Activated naive CD8-positive, alpha-beta T cell treated with anti-CD3 and anti-CD28 coated beads, Interleukin-2, amount 50 U/mL, for 24 hours (primary cell): ENCODE measurements at regions not wholly inside any gene's neighbourhood (a gene's known extent, or its start where the extent isn't known, plus 50 kb on each side); places are given as distances from the start of the nearest gene placed in this dataset.

Experiments used
- ATAC-seq: fragments of 150-1000 bp; cut with Tn5 transposase; one replicate; pipeline ENCODE4 v1.10.0; 2021
- DNase-seq: peaks from one replicate; pipeline ENCODE4 v3.0.0; 2021
- H3K27ac Mint-ChIP-seq: one replicate; pipeline ENCODE4 v1.8.0; 2021; ENCODE audit warnings: mild to moderate bottlenecking, mixed read lengths
- H3K27me3 Mint-ChIP-seq: one replicate; pipeline ENCODE4 v1.8.0; 2021; ENCODE audit warnings: mixed read lengths
- H3K36me3 Mint-ChIP-seq: one replicate; pipeline ENCODE4 v1.8.0; 2021; ENCODE audit warnings: low read depth, mixed read lengths
- H3K4me1 Mint-ChIP-seq: one replicate; pipeline ENCODE4 v1.8.0; 2021; ENCODE audit warnings: mixed read lengths
- H3K4me3 Mint-ChIP-seq: one replicate; pipeline ENCODE4 v1.8.0; 2021; ENCODE audit warnings: mild to moderate bottlenecking, moderate library complexity, mixed read lengths
- H3K9me3 Mint-ChIP-seq: one replicate; pipeline ENCODE4 v1.8.0; 2021; ENCODE audit warnings: mixed read lengths

DNA sequence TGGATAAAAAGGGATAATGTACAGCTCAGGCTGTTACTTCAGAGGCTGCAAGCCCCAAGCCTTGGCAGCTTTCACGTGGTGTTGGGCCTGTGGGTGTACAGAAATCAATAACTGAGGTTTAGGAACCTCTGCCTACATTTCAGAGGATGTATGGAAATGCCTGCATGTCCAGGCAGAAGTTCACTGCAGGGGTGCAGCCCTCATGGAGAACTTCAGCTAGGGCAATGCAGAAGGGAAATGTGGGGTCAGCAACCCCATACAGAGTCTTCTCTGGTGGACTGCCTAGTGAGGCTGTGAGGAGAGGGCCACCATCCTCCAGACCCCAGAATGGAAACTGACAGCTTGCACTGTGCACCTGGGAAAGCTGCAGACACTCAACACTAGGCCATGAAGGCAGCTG, 1350.3 kb downstream of the ROBO2 start:
- Mint-ChIP-seq H3K9me3 (peaks cover 25% of the 10 kb centered on the region), H3K36me3 (no peaks in the 10 kb centered on the region), H3K27ac (no peak overlapping the region), H3K27me3 (no peaks in the 10 kb centered on the region), H3K4me3 (no peak overlapping the region), H3K4me1 (no peaks in the 10 kb centered on the region)
- DNase-seq (no peak), ATAC-seq (no peak)

DNA sequence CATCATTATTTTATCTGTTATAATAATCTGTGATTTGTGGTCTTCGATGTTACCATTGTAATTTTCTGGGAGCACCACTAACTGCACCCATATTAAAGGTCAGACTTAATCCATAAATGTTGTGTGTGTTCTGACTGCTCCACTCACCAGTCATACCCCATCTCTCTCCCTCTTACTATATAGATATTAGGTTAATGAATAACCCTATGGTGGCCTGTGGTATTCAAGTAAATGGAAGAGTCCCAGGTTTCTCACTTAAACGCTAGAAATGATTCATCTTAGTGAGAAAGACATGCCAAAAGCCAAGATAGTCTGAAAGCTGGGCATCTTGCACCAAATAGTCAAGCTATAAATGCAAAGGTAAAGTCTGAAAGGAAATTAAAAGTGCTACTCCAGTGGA, 1358.5 kb downstream of the ROBO2 start:
- Mint-ChIP-seq H3K27me3 (no peaks in the 10 kb centered on the region), H3K9me3 (peaks cover 9% of the 10 kb centered on the region)
- ATAC-seq = no peak

DNA sequence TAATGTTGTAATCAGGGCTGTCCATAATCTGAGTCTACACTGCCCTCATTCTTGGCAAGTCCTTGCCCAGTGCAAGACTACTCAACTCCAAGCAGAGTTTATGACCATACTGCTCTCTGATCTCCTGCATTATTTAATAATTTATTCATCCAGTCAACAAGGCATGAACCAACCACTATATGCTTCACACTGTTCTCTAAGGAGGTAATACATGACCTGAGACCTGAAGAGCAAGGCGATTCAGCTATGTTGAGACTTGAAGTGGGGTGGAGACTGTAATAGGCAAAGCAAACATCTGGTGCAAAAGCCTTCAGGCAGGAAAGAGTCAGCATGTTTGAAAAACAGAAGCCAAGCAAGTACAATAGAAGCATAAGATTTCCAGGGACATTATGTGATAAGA, 1362.8 kb downstream of the ROBO2 start:
- Mint-ChIP-seq H3K27ac (no peak overlapping the region), H3K36me3 (no peaks in the 10 kb centered on the region), H3K4me3 (no peak overlapping the region), H3K4me1 (no peaks in the 10 kb centered on the region), H3K9me3 (no peaks in the 10 kb centered on the region), H3K27me3 (no peaks in the 10 kb centered on the region)
- DNase-seq (no peak), ATAC-seq (no peak)

More for the DNA sequence above, 1358.5 kb downstream of the ROBO2 start:
- no peak overlapping the region for H3K4me3 Mint-ChIP-seq
- no peak overlapping the region for H3K27ac Mint-ChIP-seq
- no peaks in the 10 kb centered on the region for H3K36me3 Mint-ChIP-seq
- no peak for DNase-seq
- H3K4me1 Mint-ChIP-seq = no peaks in the 10 kb centered on the region

DNA sequence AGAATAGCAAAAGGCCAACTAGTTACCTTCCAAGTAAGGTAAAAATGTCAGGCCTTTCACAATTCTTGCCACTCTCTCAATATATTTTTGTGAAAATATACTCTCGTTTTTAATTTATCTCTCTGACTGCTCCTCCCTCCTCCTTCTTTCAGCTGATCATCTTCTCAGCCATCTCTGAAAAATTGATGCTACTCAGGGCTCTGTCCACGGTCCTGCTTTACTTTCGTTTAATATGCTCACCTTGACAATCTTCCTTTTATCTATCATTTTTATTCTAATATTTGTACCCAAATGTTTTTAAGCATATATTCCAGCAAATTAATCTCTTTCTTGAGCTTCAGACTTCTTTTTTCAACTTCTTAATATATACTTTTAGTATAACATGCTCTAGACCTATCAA, 1362.1 kb downstream of the ROBO1 start:
- Mint-ChIP-seq H3K4me3 (no peak overlapping the region), H3K9me3 (peaks cover 5% of the 10 kb centered on the region), H3K27me3 (no peaks in the 10 kb centered on the region), H3K27ac (no peak overlapping the region), H3K36me3 (no peaks in the 10 kb centered on the region), H3K4me1 (no peaks in the 10 kb centered on the region)
- DNase-seq = no peak
- ATAC-seq = no peak

DNA sequence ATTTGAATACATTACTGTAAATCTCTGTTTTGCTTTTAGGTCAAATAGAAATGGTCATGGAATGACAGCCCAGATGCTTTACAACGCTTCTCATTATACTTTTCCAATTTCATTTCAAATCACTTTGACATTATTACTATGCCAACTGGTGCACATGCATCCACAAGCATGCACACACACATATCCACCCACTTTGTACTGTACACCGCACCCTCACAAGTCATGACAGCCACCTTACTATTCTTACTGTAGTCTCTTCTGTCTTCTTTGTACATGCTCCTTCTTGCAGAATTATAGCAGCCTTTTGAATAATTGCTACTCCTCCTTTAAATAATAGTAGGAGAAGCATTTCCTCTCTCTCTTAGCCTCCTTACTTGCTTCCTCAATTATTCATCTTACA, 1361.4 kb downstream of the ROBO1 start:
- no peaks in the 10 kb centered on the region for H3K36me3 Mint-ChIP-seq
- DNase-seq = no peak
- peaks cover 5% of the 10 kb centered on the region for H3K9me3 Mint-ChIP-seq
- H3K27ac Mint-ChIP-seq = no peak overlapping the region
- no peak overlapping the region for H3K4me3 Mint-ChIP-seq
- H3K27me3 Mint-ChIP-seq = no peaks in the 10 kb centered on the region
- no peaks in the 10 kb centered on the region for H3K4me1 Mint-ChIP-seq
- ATAC-seq = no peak

DNA sequence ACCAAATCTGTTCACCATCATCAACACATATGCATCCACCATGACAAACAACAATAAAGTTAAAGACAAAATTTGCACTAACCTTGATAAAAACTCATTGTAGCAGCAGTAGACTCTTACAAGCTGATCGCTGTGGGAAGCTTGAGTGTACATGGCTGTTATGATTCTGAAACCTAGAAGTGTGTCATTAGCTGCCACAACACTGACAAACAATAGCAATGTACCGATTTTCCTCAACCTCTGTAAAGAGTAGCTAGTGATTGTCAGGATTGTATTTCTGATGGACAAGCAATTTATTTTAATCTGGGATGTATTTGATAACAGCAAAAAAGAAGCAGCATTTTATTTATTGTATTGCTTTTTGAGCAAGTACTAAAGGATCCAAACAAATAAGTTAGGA, 1357.7 kb downstream of the ROBO1 start:
- peaks cover 5% of the 10 kb centered on the region for H3K9me3 Mint-ChIP-seq
- no peak for ATAC-seq

DNA sequence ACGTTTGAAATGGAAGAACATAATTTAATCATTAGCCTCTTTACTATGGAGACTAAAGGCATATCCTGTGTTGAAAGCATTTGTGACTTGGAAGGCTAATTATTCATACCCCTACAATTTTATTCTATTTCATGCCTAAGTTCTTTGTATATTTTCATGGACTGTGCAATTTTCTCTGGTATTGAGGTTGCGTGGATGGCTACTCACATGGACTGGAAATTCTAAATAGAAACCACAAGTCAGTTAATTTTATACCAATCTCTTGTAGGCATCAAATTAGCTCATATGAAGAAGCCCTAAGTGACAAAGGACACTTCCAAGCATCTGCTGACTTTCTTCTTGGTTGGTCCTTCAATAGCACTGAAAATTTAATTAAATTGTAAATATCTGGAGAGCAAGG, 1353.5 kb downstream of the ROBO1 start:
- Mint-ChIP-seq H3K27ac (no peak overlapping the region), H3K4me3 (no peak overlapping the region), H3K27me3 (no peaks in the 10 kb centered on the region), H3K4me1 (no peaks in the 10 kb centered on the region), H3K36me3 (no peaks in the 10 kb centered on the region), H3K9me3 (peaks cover 9% of the 10 kb centered on the region)
- no peak for ATAC-seq
- no peak for DNase-seq

More for the DNA sequence above, 1357.7 kb downstream of the ROBO1 start:
- DNase-seq = no peak
- Mint-ChIP-seq H3K27ac (no peak overlapping the region), H3K4me1 (no peaks in the 10 kb centered on the region), H3K4me3 (no peak overlapping the region), H3K36me3 (no peaks in the 10 kb centered on the region), H3K27me3 (no peaks in the 10 kb centered on the region)

DNA sequence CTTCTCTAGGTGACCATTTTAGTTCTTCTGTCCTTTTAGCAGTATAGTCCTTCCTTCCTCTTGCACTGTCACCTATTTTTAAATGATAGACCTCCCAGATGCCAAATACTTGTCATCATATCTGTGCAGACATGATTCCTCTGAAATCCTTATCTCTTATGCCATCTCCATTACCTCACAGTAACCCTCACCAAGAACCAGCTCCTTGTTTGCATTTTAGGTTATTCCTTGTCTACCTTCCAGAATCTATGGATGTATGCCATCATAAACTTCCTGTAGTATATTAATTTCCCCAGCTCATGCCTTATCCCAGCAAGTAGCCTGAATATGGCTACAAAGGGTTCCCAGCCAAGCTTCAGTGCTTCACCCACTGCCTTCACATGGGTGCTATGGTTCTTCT, 1347.2 kb downstream of the ROBO1 start:
- ATAC-seq = no peak
- Mint-ChIP-seq H3K4me3 (no peak overlapping the region), H3K27me3 (no peaks in the 10 kb centered on the region), H3K36me3 (no peaks in the 10 kb centered on the region), H3K4me1 (no peaks in the 10 kb centered on the region), H3K27ac (no peak overlapping the region), H3K9me3 (peaks cover 5% of the 10 kb centered on the region)
- no peak for DNase-seq

DNA sequence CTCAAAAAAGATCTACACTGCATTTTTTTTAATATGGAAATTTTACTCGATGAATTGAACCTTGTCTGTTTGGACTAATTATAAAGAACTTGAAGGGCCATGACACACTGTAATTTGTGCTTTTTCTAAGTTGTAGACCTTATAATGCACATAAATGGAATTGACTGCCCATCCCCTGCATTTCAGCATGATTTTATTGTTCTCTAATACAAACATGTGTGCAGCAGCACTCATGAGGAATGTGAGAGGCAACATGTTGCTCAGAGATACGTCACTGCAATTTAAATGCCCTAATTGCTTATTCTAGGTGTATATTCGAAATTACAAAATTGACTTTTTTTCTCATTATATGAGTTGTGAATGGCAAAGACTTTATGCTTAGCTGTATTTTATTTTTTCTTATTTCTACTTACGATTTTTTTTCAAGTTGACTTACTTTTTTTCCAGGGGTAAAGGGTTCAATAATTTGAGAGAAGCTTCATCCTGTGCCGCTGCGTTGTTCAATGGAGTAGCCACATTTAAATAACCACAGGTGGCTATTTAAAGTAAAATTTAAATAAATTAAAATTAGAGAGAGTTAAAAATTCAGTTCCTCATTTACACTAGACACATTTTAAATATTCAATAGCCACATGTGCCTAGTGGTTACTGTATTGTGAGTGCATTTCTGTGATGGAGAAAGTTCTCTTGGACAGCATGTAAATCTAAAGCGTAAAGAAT, 1346.4 kb downstream of the ROBO1 start:
- Mint-ChIP-seq H3K27me3 (no peaks in the 10 kb centered on the region), H3K4me1 (no peaks in the 10 kb centered on the region), H3K4me3 (no peak overlapping the region), H3K36me3 (no peaks in the 10 kb centered on the region), H3K27ac (no peak overlapping the region), H3K9me3 (peaks cover 5% of the 10 kb centered on the region)
- ATAC-seq (no peak), DNase-seq (no peak)

DNA sequence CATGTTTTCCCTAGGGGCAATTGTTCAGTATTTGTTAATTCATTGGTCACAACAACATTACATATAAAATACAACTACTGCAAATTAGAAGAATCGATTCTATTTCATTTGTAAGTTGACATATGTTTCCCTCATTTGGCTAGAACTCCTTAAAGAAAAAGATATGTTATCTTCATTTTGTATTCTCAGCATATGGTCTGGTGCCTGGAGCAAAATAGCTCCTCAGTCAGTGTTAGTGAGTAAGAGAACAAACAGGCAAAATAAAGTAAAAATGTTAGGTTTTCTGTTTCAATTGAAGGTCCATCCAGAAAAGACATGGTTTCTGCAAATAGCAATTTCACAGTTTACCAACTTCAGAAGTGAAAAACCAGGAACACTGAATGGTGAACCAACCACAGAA, 1343.1 kb downstream of the ROBO1 start:
- no peak overlapping the region for H3K4me3 Mint-ChIP-seq
- no peaks in the 10 kb centered on the region for H3K4me1 Mint-ChIP-seq
- H3K9me3 Mint-ChIP-seq = peaks cover 11% of the 10 kb centered on the region
- no peak overlapping the region for H3K27ac Mint-ChIP-seq
- DNase-seq (no peak), ATAC-seq (no peak)
- no peaks in the 10 kb centered on the region for H3K36me3 Mint-ChIP-seq
- H3K27me3 Mint-ChIP-seq = no peaks in the 10 kb centered on the region

DNA sequence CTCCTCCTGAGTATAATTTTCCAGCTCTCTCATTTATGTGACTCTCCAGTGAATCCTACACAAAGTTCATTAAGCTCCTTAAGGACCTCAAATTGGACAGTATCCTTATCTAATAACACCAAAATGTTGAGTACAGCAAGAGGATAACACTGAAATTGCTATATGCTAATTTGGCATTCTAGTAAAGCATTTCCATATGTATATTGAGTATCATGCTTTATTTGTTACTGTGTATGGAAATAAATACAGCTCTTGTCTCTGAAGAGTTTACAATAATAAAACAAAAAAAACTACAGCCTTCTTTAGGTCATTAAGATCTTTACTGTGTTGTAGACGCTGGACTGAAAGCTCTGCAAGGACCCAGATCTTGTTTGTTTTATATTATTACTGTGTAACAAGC, 1341.3 kb downstream of the ROBO1 start:
- H3K9me3 Mint-ChIP-seq = peaks cover 14% of the 10 kb centered on the region
- H3K4me3 Mint-ChIP-seq = no peak overlapping the region
- ATAC-seq (no peak), DNase-seq (no peak)
- H3K27me3 Mint-ChIP-seq = no peaks in the 10 kb centered on the region
- no peaks in the 10 kb centered on the region for H3K4me1 Mint-ChIP-seq
- no peaks in the 10 kb centered on the region for H3K36me3 Mint-ChIP-seq
- H3K27ac Mint-ChIP-seq = no peak overlapping the region

DNA sequence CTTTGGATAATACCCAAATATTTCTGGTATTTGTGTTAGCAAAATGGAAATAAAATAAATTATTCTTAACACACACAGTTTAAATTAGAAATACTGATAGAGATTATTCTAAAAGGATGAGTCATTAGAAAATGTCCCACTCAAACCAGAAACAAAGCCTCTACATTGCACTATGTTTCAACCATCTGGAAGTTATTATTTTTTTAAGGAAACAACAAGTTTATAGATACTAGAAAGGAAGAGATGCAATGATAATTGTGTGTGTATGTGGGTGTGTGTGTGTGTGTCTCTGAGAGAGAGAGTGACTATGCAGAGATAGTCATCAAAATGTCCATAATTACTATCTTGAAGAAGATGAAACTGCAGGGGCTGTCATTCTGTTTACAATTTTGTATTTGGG, 1340.5 kb downstream of the ROBO1 start:
- Mint-ChIP-seq H3K36me3 (no peaks in the 10 kb centered on the region), H3K4me3 (no peak overlapping the region), H3K27ac (no peak overlapping the region), H3K27me3 (no peaks in the 10 kb centered on the region), H3K4me1 (no peaks in the 10 kb centered on the region), H3K9me3 (peaks cover 14% of the 10 kb centered on the region)
- DNase-seq (no peak), ATAC-seq (no peak)

DNA sequence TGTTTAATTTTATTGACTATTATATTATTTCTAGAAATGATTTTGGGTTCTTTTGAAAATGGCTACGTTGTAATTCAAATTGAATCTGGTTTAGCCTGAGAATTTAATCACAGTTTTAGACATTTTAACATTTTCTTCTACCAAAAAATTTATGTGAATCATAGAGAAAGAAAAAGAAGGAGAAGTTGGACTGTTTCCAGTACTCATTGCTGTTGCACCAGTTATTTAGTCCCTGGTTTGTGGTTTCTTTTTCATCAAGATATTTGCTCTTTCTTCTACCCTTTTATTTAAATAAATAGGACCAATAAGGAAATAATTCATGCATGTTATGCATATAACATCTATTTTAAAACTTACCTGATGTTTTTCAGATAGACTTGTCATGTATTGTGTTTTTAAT, 1337.1 kb downstream of the ROBO1 start:
- Mint-ChIP-seq H3K4me1 (no peaks in the 10 kb centered on the region), H3K27me3 (no peaks in the 10 kb centered on the region), H3K27ac (no peak overlapping the region), H3K36me3 (no peaks in the 10 kb centered on the region), H3K9me3 (peaks cover 8% of the 10 kb centered on the region), H3K4me3 (no peak overlapping the region)
- ATAC-seq (no peak), DNase-seq (no peak)

DNA sequence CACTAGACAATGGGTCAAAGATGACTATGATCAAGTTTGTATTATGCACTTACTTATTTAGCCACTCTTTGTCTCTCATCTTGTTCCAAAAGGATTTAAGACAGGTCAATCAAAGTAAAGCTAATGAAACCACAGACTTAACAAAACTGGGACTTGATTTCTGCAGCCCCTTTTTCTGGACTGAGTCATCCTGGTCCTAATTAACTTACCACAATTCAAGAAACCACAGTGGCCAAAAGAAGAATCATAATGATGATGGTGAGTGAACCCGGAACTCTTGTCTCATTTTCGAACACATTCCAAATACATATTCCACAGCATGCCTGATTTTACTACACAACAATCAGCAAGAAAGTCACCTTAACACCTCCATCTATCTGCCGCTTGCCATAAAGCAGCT, 1333.0 kb downstream of the ROBO1 start:
- no peaks in the 10 kb centered on the region for H3K36me3 Mint-ChIP-seq
- no peaks in the 10 kb centered on the region for H3K27me3 Mint-ChIP-seq
- no peaks in the 10 kb centered on the region for H3K4me1 Mint-ChIP-seq

DNA sequence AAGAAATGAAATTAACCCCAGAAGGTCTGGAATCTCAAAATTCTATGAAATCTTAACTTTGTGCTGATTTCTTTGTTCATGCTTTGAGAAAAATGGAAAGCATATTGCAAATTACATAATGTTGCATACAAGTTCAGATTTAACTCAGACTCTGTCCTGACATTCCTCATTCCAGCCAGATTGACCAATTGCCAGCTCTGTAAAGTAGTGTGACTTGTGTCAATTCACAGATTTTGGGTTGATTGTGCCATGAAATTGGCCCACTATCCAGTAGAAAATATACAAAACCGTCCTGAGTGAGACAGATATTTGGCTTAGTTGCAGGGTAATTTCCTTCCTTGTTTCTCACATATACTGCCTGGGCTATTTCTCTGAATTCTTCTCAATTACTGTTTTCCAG, 1312.6 kb downstream of the ROBO1 start:
- Mint-ChIP-seq H3K9me3 (peaks cover 10% of the 10 kb centered on the region), H3K4me1 (no peaks in the 10 kb centered on the region), H3K4me3 (no peak overlapping the region), H3K36me3 (no peaks in the 10 kb centered on the region), H3K27ac (no peak overlapping the region), H3K27me3 (no peaks in the 10 kb centered on the region)
- no peak for ATAC-seq
- DNase-seq = no peak

More for the DNA sequence above, 1333.0 kb downstream of the ROBO1 start:
- Mint-ChIP-seq H3K4me3 (no peak overlapping the region), H3K9me3 (peaks cover 3% of the 10 kb centered on the region), H3K27ac (no peak overlapping the region)
- no peak for DNase-seq
- ATAC-seq = no peak
